GM23248 (cell line): ENCODE measurements at regions not wholly inside any gene's neighbourhood (a gene's known extent, or its start where the extent isn't known, plus 50 kb on each side); places are given as distances from the start of the nearest gene placed in this dataset.

Experiments
- EZH2 ChIP-seq: fragments of 200-600 bp; sonication (generic); IDR thresholded peaks from 2 replicates; pipeline ENCODE4 v1.6.1; 2018; ENCODE audit warnings: antibody characterized with exemption, mild to moderate bottlenecking; ENCODE audit not compliant: insufficient read depth, poor library complexity, severe bottlenecking
- EZH2phosphoT487 ChIP-seq: fragments of 200-600 bp; sonication (generic); IDR thresholded peaks from 2 replicates; pipeline ENCODE4 v1.6.1; 2018; ENCODE audit warnings: antibody characterized with exemption, moderate library complexity, mild to moderate bottlenecking, low read depth; ENCODE audit not compliant: insufficient read depth

GRCh38 chr6:112562301-112563231 is 215.4 kb downstream of the RFPL4B start:
- TF ChIP-seq EZH2phosphoT487 (no peak), EZH2 (no peak)
